GM12892 (cell line): ENCODE measurements at regions not wholly inside any gene's neighbourhood (a gene's known extent, or its start where the extent isn't known, plus 50 kb on each side); places are given as distances from the start of the nearest gene placed in this dataset.

Experiments
- DNase-seq: peaks from one replicate; pipeline ENCODE4 v3.0.0; 2011; ENCODE audit not compliant: insufficient read length
- FAIRE-seq: peaks from 2 replicates; lab custom pipeline; 2011; peaks lifted over from hg19 to GRCh38; lab: Jason Lieb, UNC
- POLR2A ChIP-seq: IDR thresholded peaks from 2 replicates; pipeline ENCODE4 v1.6.1; 2011; ENCODE audit warnings: low read depth, low read length, control low read depth
- POLR2AphosphoS5 ChIP-seq: IDR thresholded peaks from 2 replicates; pipeline ENCODE4 v1.6.1; 2011; ENCODE audit warnings: low read depth, low read length, control low read depth
- TAF1 ChIP-seq: IDR thresholded peaks from 2 replicates; pipeline ENCODE4 v1.6.1; 2011; ENCODE audit warnings: low read depth, mild to moderate bottlenecking, control low read depth, low read length, borderline replicate concordance

- FAIRE-seq (no peak), DNase-seq (no peak)
- TF ChIP-seq TAF1: no peak
- no peak for TF ChIP-seq POLR2AphosphoS5
- no peak for TF ChIP-seq POLR2A
These were observed 328.8 kb downstream of the MAN2A1 start for GRCh38 chr5:110018509-110018908.

GRCh38 chr5:110019119-110019518 lies 329.4 kb downstream of the MAN2A1 start:
- no peak for DNase-seq
- FAIRE-seq: no peak
- TF ChIP-seq POLR2AphosphoS5 (no peak), POLR2A (no peak), TAF1 (no peak)

GRCh38 chr5:110019780-110020179 lies 330.1 kb downstream of the MAN2A1 start:
- no peak for TF ChIP-seq POLR2A
- TF ChIP-seq TAF1: no peak
- no peak for TF ChIP-seq POLR2AphosphoS5
- DNase-seq (no peak), FAIRE-seq (no peak)

GRCh38 chr5:110021251-110021650 lies 331.5 kb downstream of the MAN2A1 start:
- no peak for DNase-seq
- FAIRE-seq: no peak

GRCh38 chr5:110025160-110025559 lies 335.4 kb downstream of the MAN2A1 start:
- TF ChIP-seq TAF1 (no peak), POLR2A (no peak), POLR2AphosphoS5 (no peak)
- FAIRE-seq (no peak), DNase-seq (no peak)

More at GRCh38 chr5:110021251-110021650, 331.5 kb downstream of the MAN2A1 start:
- no peak for TF ChIP-seq POLR2AphosphoS5
- TF ChIP-seq TAF1: no peak
- TF ChIP-seq POLR2A: no peak

- TF ChIP-seq TAF1 (no peak), POLR2A (no peak), POLR2AphosphoS5 (no peak)
- FAIRE-seq (no peak), DNase-seq (no peak)
These were observed 338.0 kb downstream of the MAN2A1 start for GRCh38 chr5:110027527-110028322.

- FAIRE-seq (no peak), DNase-seq (no peak)
- TF ChIP-seq POLR2A (no peak), POLR2AphosphoS5 (no peak), TAF1 (no peak)
These were observed 341.8 kb downstream of the MAN2A1 start for GRCh38 chr5:110031402-110032140.

- FAIRE-seq (no peak), DNase-seq (no peak)
- TF ChIP-seq POLR2AphosphoS5 (no peak), POLR2A (no peak), TAF1 (no peak)
These were observed 342.6 kb downstream of the MAN2A1 start for GRCh38 chr5:110032376-110032775.

GRCh38 chr5:110034056-110034600 lies 344.4 kb downstream of the MAN2A1 start:
- no peak for FAIRE-seq
- TF ChIP-seq POLR2AphosphoS5 (no peak), POLR2A (no peak), TAF1 (no peak)
- DNase-seq: no peak

GRCh38 chr5:110038297-110038997 lies 348.7 kb downstream of the MAN2A1 start:
- no peak for DNase-seq
- TF ChIP-seq TAF1: no peak
- TF ChIP-seq POLR2AphosphoS5: no peak
- no peak for TF ChIP-seq POLR2A
- no peak for FAIRE-seq

GRCh38 chr5:110040178-110040577 lies 350.5 kb downstream of the MAN2A1 start:
- FAIRE-seq (no peak), DNase-seq (no peak)
- TF ChIP-seq TAF1 (no peak), POLR2AphosphoS5 (no peak), POLR2A (no peak)
